ENCODE measurements at regions not wholly inside any gene's neighbourhood (a gene's known extent, or its start where the extent isn't known, plus 50 kb on each side); places are given as distances from the start of the nearest gene placed in this dataset.

DNA sequence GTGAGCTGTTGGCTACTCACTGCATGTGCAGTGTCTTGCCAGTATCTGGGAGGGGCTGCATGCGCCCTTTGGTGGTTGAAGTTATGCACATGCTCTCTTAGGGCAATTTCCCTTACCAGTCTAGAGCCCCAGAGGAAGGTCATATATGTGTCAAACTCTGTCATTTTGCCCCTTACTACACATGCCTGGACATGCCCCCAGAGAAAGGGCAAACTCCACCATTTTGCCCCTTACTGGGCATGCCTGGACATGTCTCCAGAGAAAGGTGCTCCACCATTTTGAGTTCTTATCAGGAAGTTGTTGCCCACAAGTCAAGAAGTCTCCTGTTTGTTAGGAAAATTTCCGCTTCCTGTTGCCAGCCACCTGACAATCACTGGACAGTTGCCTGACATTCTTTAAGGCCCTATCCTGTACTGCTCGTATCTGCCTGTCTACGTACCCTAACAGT lies 56.4 kb upstream of the PLAC8 start:
- Histone ChIP-seq H3K36me3 (ENCODE audit: control insufficient read depth in 1 of 2, insufficient read depth in 2 of 2, low read length in 2 of 2) (no peaks in the 10 kb centered on the region), H3K27ac (ENCODE audit: low read depth, low read length) (peak overlapping the region; percentile 41), H3K4me1 (ENCODE audit: control insufficient read depth in 1 of 2, insufficient read depth in 2 of 2, low read length in 2 of 2) (peaks cover 4 to 7% of the 10 kb centered on the region in 2 experiments; a peak in 2 of 4 replicates), H3K79me2 (ENCODE audit: insufficient read depth, low read length) (no peaks in the 10 kb centered on the region), H2AFZ (ENCODE audit: low read depth, low read length, poor library complexity, severe bottlenecking) (no peak overlapping the region), H3K9me2 (ENCODE audit: insufficient read depth) (no peaks in the 10 kb centered on the region), H4K20me1 (ENCODE audit: insufficient read depth) (no peaks in the 10 kb centered on the region), H3K4me2 (ENCODE audit: low read length) (no peak overlapping the region), H3K4me3 (replicated peaks in 1 of 2; ENCODE audit: low read depth in 1 of 2, low read length in 2 of 2) (no peak overlapping the region), H3K9ac (ENCODE audit: low read length) (no peak overlapping the region), H3K27me3 (ENCODE audit: insufficient read depth, low read length) (no peaks in the 10 kb centered on the region), H3K9me3 (ENCODE audit: control insufficient read depth in 1 of 2, insufficient read depth in 1 of 2, low read depth in 1 of 2, low read length in 2 of 2) (no peaks in the 10 kb centered on the region)
- BruUV-seq (replicated peaks): no TSS peak
- TF ChIP-seq CBX3 (IDR thresholded peaks at IDR 0.05; ENCODE audit: low read depth) (0 out of 2 replicates have a peak, but pooled peaks have one; percentile 23), EZH2phosphoT487 (IDR thresholded peaks at IDR 0.05; ENCODE audit: borderline replicate concordance) (no peak)
- intact Hi-C loops (cut with micrococcal nuclease): no loop called here
- CTCF ChIA-PET: no interaction called here
- no peak for ATAC-seq
- POLR2A ChIA-PET: no interaction called here
- no peak for DNase-seq (ENCODE audit: low read depth, low spot score)
- RAD21 ChIA-PET (ENCODE audit: low non-redundant PET in 1 of 2, low total read pairs in 2 of 2, uncharacterized antibody in 2 of 2, unreplicated experiment in 2 of 2): no interaction called here
